ENCODE measurements at regions not wholly inside any gene's neighbourhood (a gene's known extent, or its start where the extent isn't known, plus 50 kb on each side); places are given as distances from the start of the nearest gene placed in this dataset.

- no peak for TF ChIP-seq EP300 (IDR thresholded peaks at IDR 0.05)
- TF ChIP-seq CTCF (IDR thresholded peaks at IDR 0.05) = no peak
Observed at GRCh38 chr15:81625896-81626295, 251.9 kb upstream of the TMC3 start.
